OCI-LY1 (cell line): ENCODE measurements at regions not wholly inside any gene's neighbourhood (a gene's known extent, or its start where the extent isn't known, plus 50 kb on each side); places are given as distances from the start of the nearest gene placed in this dataset.

ENCODE experiments used
- EZH2 ChIP-seq: fragments of 200-600 bp; sonication (generic), shearing (Covaris generic); IDR thresholded peaks from 2 replicates; pipeline ENCODE4 v1.8.0; 2017; ENCODE audit warnings: borderline replicate concordance, mixed run types, mild to moderate bottlenecking, antibody characterized with exemption, low read length, moderate library complexity, mixed read lengths
- TF ChIP-seq, protein P1 (sequence below): fragments of 200-600 bp; sonication (generic), shearing (Covaris generic); IDR thresholded peaks from 2 replicates; pipeline ENCODE4 v1.5.1; 2017; ENCODE audit warnings: mild to moderate bottlenecking, antibody characterized with exemption, low read length, moderate library complexity, mixed read lengths

DNA sequence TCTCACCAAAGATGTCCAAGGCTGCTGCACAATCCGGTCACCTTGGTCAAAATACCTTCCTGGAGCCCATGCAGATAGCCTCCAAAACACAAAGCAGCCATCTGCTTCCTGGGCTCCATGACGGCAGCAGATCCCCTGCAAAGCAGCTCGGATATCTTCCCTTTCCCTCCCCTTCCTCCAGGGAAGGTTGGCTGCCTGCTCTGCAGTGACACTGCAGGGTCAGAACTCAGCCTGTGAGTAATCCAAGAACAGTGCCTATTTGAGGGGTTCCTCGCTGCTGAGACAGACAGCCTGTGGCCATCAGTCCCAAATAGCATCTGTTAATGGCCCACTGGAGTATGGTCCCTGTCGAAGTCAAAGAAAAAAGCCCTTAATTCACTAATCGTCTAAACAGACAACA is 270.8 kb downstream of the PREX1 start:
- TF ChIP-seq, protein P1, sequence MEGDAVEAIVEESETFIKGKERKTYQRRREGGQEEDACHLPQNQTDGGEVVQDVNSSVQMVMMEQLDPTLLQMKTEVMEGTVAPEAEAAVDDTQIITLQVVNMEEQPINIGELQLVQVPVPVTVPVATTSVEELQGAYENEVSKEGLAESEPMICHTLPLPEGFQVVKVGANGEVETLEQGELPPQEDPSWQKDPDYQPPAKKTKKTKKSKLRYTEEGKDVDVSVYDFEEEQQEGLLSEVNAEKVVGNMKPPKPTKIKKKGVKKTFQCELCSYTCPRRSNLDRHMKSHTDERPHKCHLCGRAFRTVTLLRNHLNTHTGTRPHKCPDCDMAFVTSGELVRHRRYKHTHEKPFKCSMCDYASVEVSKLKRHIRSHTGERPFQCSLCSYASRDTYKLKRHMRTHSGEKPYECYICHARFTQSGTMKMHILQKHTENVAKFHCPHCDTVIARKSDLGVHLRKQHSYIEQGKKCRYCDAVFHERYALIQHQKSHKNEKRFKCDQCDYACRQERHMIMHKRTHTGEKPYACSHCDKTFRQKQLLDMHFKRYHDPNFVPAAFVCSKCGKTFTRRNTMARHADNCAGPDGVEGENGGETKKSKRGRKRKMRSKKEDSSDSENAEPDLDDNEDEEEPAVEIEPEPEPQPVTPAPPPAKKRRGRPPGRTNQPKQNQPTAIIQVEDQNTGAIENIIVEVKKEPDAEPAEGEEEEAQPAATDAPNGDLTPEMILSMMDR, result no peak
- TF ChIP-seq EZH2, result no peak
